Heart right ventricle (tissue), 16 donors: ENCODE measurements at regions not wholly inside any gene's neighbourhood (a gene's known extent, or its start where the extent isn't known, plus 50 kb on each side); places are given as distances from the start of the nearest gene placed in this dataset.

Experiments used
- ATAC-seq, 8 donors: fragments of 200-7000 bp; cut with Tn5 transposase; one replicate each; pipeline ENCODE4 v1.9.1; 2020; ENCODE audit warnings: mild to moderate bottlenecking in 8 of 8, moderate library complexity in 8 of 8, moderate number of reproducible peaks in 1 of 8
- DNase-seq, 2 donors: peaks; one replicate each; pipeline ENCODE4 v3.0.0-alpha.2; 2020
- H3K27ac ChIP-seq, 10 donors: fragments of 200-600 bp; sonication (generic) in 2 of 10; one replicate each; pipeline versions ENCODE4 v1.5.0 to v1.8.0; 2020 to 2022; ENCODE audit warnings: mild to moderate bottlenecking in 3 of 10
- H3K27me3 ChIP-seq, 7 donors: fragments of 200-600 bp; one replicate each; pipeline ENCODE4 v1.8.0; 2021 to 2022; ENCODE audit warnings: mild to moderate bottlenecking in 2 of 7
- H3K36me3 ChIP-seq, 9 donors: fragments of 200-600 bp; sonication (generic) in 1 of 9; one replicate each; pipeline versions ENCODE4 v1.5.0 to v1.8.0; 2020 to 2022; ENCODE audit warnings: mild to moderate bottlenecking in 2 of 9
- H3K4me1 ChIP-seq, 9 donors: fragments of 200-600 bp; sonication (generic) in 1 of 9; one replicate each; pipeline versions ENCODE4 v1.5.0 to v1.8.0; 2020 to 2022; ENCODE audit warnings: mild to moderate bottlenecking in 4 of 9
- H3K4me3 ChIP-seq, 10 donors: fragments of 200-600 bp; sonication (generic) in 2 of 10; one replicate each; pipeline versions ENCODE4 v1.5.0 to v1.8.0; 2020 to 2022; ENCODE audit warnings: mild to moderate bottlenecking in 7 of 10, moderate library complexity in 2 of 10
- H3K9me3 ChIP-seq, 11 donors: fragments of 200-600 bp in 10 of 11; sonication (generic) in 2 of 11; one replicate each; pipeline versions ENCODE4 v1.5.0 to v1.8.0; 2013 to 2022; ENCODE audit warnings: mild to moderate bottlenecking in 2 of 11, control low read depth in 1 of 11, moderate library complexity in 1 of 11
- CTCF ChIP-seq, 9 donors: fragments of 200-600 bp; sonication (generic) in 2 of 9; IDR thresholded peaks; one replicate each; pipeline versions ENCODE4 v1.5.0 to v1.8.0; 2021 to 2022; ENCODE audit warnings: antibody characterized with exemption in 9 of 9, mild to moderate bottlenecking in 5 of 9, moderate library complexity in 1 of 9
- WGBS, 2 donors: extraction: QIAGEN DNeasy Blood & Tissue Kit; methylation state at CpG; one replicate each; pipeline ENCODE4 v1.1.7; 2013; ENCODE audit warnings: inconsistent platforms in 1 of 2; 5-methylcytosine and 5-hydroxymethylcytosine counted together
- intact Hi-C, 10 donors: fragments of 100-400 bp; cut with DNase I; formaldehyde crosslinking; loops; one replicate each; pipeline versions ENCODE4 v1.11.1 to v1.14.2; 2022
- donor health status: Arrhythmogenic right ventricular cardiomyopathy.
- donor health status: ischemic (EF 13 %, LVEDD 7.1; RV severe dilation, severe dysfunction).
- donor health status: healthy with polysubstance abuse.
- donor health status: DM: no; HTN: yes; CAD: no.
- donor health status: DM: no; HTN: no; CAD: no.
- donor health status: ischemic (EF 25% LVEDD 6.9; RV normal size, moderate dysfunction).
- donor health status: ischemic (EF 25% LVEDD 5.7; RV mildly dilated, moderate dysfunction).
- donor health status: healthy.
- donor health status: DM: yes; HTN: yes; CAD: no.
- donor health status: Ischemic cardiomyopathy.
- donor health status: ischemic (EF 35%, LVEDD 5.7; RV mildly dilated, moderate dysfunction).
- donor health status: nonischemic (EF 11% LVEDD 7.7; RV severe dilation, severe dysfunction).
- donor health status: DM: yes; HTN: yes; CAD: no.
- donor health status: PGD.
- donor health status: ischemic (EF 29% LVEDD 5.4; RV normal size, mild dysfunction).
- donor health status: nonischemic (EF 23%, LVEDD 6.1; RV moderate dilation, normal function).

DNA sequence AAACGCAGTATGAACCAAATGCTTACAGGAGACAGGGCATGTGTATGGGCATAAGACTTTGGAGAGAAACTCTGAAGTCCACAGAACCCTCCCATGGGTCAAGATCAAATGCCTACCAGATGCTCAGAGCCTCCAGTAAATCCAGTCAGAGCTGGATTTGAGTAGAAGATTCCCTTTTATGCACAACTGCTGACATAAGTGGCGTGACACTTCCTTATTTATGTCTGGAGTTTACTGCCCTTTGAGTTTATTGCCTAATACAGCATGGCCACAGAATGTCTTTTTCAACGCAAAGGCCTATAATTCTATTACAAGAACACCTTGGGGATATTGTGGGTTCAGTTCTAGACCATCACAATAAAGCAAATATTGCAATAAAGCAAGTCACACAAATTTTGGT, 220.0 kb upstream of the FOXQ1 start:
- Histone ChIP-seq H3K27ac (no peak overlapping the region), H3K4me3 (no peak overlapping the region), H3K36me3 (no peaks in the 10 kb centered on the region), H3K27me3 (peaks cover 0 to 13% (median 0%) of the 10 kb centered on the region in 7 donors), H3K9me3 (no peaks in the 10 kb centered on the region), H3K4me1 (peaks cover 0 to 7% (median 0%) of the 10 kb centered on the region in 9 donors)
- intact Hi-C loops: no loop called here
- TF ChIP-seq CTCF (IDR thresholded peaks at IDR 0.05): no peak
- WGBS, 2 donors: 81 to 86% methylated on average over 3 of the region's 3 CpGs
- ATAC-seq (no peak), DNase-seq (no peak)

DNA sequence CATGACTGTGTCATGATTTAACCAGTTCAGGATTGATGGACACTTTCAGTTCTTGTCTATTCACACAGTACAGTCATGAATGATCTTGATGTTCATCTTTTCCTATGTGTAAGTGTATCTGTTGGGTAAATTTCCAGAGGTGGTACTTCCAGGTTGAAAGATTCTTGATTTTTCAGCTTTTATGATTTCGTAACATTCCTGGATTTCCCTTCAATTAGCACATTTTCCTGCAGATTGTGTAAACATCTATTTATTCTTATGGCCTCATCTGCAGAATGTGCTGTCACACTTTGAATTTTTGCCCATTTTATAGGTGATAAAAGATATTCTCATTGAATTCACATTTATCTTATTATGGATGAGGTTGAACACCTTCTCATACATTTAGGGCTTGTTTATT, 222.0 kb upstream of the FOXQ1 start:
- ATAC-seq: no peak
- Histone ChIP-seq H3K36me3 (no peaks in the 10 kb centered on the region), H3K27me3 (peaks cover 0 to 18% (median 0%) of the 10 kb centered on the region in 7 donors), H3K4me3 (no peak overlapping the region), H3K27ac (no peak overlapping the region), H3K4me1 (peaks cover 0 to 5% (median 0%) of the 10 kb centered on the region in 9 donors), H3K9me3 (no peaks in the 10 kb centered on the region)
- DNase-seq: no peak
- intact Hi-C loops: no loop called here
- no peak for TF ChIP-seq CTCF (IDR thresholded peaks at IDR 0.05)
- WGBS, 2 donors: 88 to 90% methylated on average over 1 of the region's 1 CpG

GRCh38 chr6:1088492-1089001, 223.4 kb upstream of the FOXQ1 start:
- WGBS, 2 donors: 84 to 91% methylated on average over 5 of the region's 5 CpGs
- DNase-seq: no peak
- peaks cover 0 to 18% (median 0%) of the 10 kb centered on the region in 7 donors for H3K27me3 ChIP-seq
- no peak for TF ChIP-seq CTCF (IDR thresholded peaks at IDR 0.05)
- no peak for ATAC-seq
- no peaks in the 10 kb centered on the region for H3K4me1 ChIP-seq
- H3K36me3 ChIP-seq: no peaks in the 10 kb centered on the region
- H3K9me3 ChIP-seq: no peaks in the 10 kb centered on the region
- no peak overlapping the region for H3K4me3 ChIP-seq
- no peak overlapping the region for H3K27ac ChIP-seq
- intact Hi-C loops: no loop called here

- intact Hi-C loops: no loop called here
- DNase-seq (no peak), ATAC-seq (no peak)
- peaks cover 0 to 13% (median 0%) of the 10 kb centered on the region in 7 donors for H3K27me3 ChIP-seq
- no peaks in the 10 kb centered on the region for H3K36me3 ChIP-seq
- 75 to 82% methylated on average over 11 of the region's 11 CpGs for WGBS, 2 donors
- no peaks in the 10 kb centered on the region for H3K4me1 ChIP-seq
- H3K4me3 ChIP-seq: no peak overlapping the region
- no peak overlapping the region for H3K27ac ChIP-seq
- H3K9me3 ChIP-seq: no peaks in the 10 kb centered on the region
- no peak for TF ChIP-seq CTCF (IDR thresholded peaks at IDR 0.05)
Observed at GRCh38 chr6:1087154-1087843, 224.6 kb upstream of the FOXQ1 start.
